DND-41 (cell line): ENCODE measurements at regions not wholly inside any gene's neighbourhood (a gene's known extent, or its start where the extent isn't known, plus 50 kb on each side); places are given as distances from the start of the nearest gene placed in this dataset.

Experiments used
- ATAC-seq: fragments of 200-7000 bp; cut with Tn5 transposase; 3 replicates; pipeline ENCODE4 v1.9.1; 2021; ENCODE audit warnings: low read depth; ENCODE audit not compliant: insufficient read depth
- DNase-seq: peaks from one replicate; pipeline ENCODE4 v3.0.0-alpha.2; 2020
- H2AFZ ChIP-seq: 2 replicates; pipeline ENCODE4 v1.6.0; 2012; ENCODE audit warnings: low read depth, low read length
- H3K27ac ChIP-seq: 2 replicates; pipeline ENCODE4 v1.5.1; 2012; ENCODE audit warnings: low read length, inconsistent platforms
- H3K27me3 ChIP-seq: fragments of 200-600 bp; sonication (generic); 2 replicates; pipeline ENCODE4 v1.6.0; 2012; ENCODE audit warnings: low read length, mild to moderate bottlenecking, inconsistent platforms; ENCODE audit not compliant: insufficient read depth, poor library complexity
- H3K36me3 ChIP-seq: 2 replicates; pipeline ENCODE4 v1.5.1; 2012; ENCODE audit warnings: low read length, inconsistent platforms; ENCODE audit not compliant: insufficient read depth
- H3K4me1 ChIP-seq: 2 replicates; pipeline ENCODE4 v1.5.1; 2012; ENCODE audit warnings: mild to moderate bottlenecking, low read length; ENCODE audit not compliant: insufficient read depth
- H3K4me2 ChIP-seq: 2 replicates; pipeline ENCODE4 v1.6.0; 2012; ENCODE audit warnings: mild to moderate bottlenecking, moderate library complexity, low read length, inconsistent platforms; ENCODE audit not compliant: insufficient read depth
- H3K4me3 ChIP-seq, 2 experiments: fragments of 200-600 bp in 1 of 2; shearing (Covaris generic) in 1 of 2; 2 replicates each; pipeline ENCODE4 v1.5.1; 2012 to 2016; ENCODE audit warnings: inconsistent platforms in 2 of 2, low read length in 2 of 2, mild to moderate bottlenecking in 2 of 2, low read depth in 1 of 2, moderate library complexity in 1 of 2
- H3K79me2 ChIP-seq: 2 replicates; pipeline ENCODE4 v1.6.0; 2012; ENCODE audit warnings: low read length, inconsistent platforms; ENCODE audit not compliant: insufficient read depth
- H3K9ac ChIP-seq: 2 replicates; pipeline ENCODE4 v1.6.0; 2012; ENCODE audit warnings: low read depth, mild to moderate bottlenecking, inconsistent platforms, low read length, moderate library complexity
- H3K9me3 ChIP-seq: 2 replicates; pipeline ENCODE4 v1.5.1; 2012; ENCODE audit warnings: low read length, moderate library complexity, mild to moderate bottlenecking, inconsistent platforms; ENCODE audit not compliant: insufficient read depth, severe bottlenecking
- H4K20me1 ChIP-seq: 2 replicates; pipeline ENCODE4 v1.6.0; 2012; ENCODE audit warnings: low read length; ENCODE audit not compliant: insufficient read depth
- CTCF ChIP-seq: IDR thresholded peaks from 2 replicates; pipeline ENCODE4 v1.5.1; 2012; ENCODE audit warnings: borderline replicate concordance, low read length, moderate library complexity, mild to moderate bottlenecking; ENCODE audit not compliant: poor library complexity, severe bottlenecking; ENCODE audit errors: extremely low read depth
- EZH2 ChIP-seq: IDR thresholded peaks from 3 replicates; pipeline ENCODE4 v1.6.1; 2012; ENCODE audit warnings: borderline replicate concordance, low read depth, mild to moderate bottlenecking, moderate library complexity, low read length, inconsistent platforms; ENCODE audit not compliant: severe bottlenecking

GRCh38 chr6:40227735-40228134 lies 293.5 kb upstream of the MOCS1 start:
- peaks cover 5% of the 10 kb centered on the region for H3K9me3 ChIP-seq
- no peak overlapping the region for H2AFZ ChIP-seq
- H3K36me3 ChIP-seq, result no peaks in the 10 kb centered on the region
- DNase-seq (peak; percentile 19), ATAC-seq (no peak)
- no peaks in the 10 kb centered on the region for H3K4me1 ChIP-seq
- H3K27ac ChIP-seq, result no peak overlapping the region
- H3K79me2 ChIP-seq, result no peaks in the 10 kb centered on the region
- no peaks in the 10 kb centered on the region for H3K27me3 ChIP-seq
- TF ChIP-seq CTCF (no peak), EZH2 (no peak)
- no peak overlapping the region for H3K4me3 ChIP-seq
- H3K4me2 ChIP-seq, result no peak overlapping the region
- H3K9ac ChIP-seq, result no peak overlapping the region
- H4K20me1 ChIP-seq, result no peaks in the 10 kb centered on the region

DNA sequence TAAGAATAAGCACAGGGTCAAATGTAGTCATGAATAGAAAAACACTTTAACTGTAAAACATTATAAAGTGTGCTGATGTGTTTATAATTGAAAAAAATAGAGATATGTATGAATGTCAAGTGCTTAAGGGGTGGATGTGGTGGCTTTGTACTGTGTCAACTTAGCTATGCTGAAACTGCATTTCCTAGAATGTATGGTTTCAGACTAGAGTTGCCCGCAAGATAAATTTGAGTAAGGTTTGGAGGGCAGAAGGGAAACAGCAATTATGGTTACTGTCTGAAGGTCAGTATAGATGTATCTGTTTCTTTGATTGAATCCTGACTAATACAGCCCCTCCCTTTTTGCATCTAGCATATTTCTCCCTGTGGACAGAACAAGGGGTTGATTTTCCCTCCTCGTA lies 288.1 kb upstream of the MOCS1 start:
- H4K20me1 ChIP-seq, result no peaks in the 10 kb centered on the region
- H3K4me2 ChIP-seq, result no peak overlapping the region
- no peaks in the 10 kb centered on the region for H3K27me3 ChIP-seq
- DNase-seq (no peak), ATAC-seq (no peak)
- no peaks in the 10 kb centered on the region for H3K79me2 ChIP-seq
- H3K9me3 ChIP-seq, result peaks cover 5% of the 10 kb centered on the region
- H3K4me1 ChIP-seq, result no peaks in the 10 kb centered on the region
- H3K27ac ChIP-seq, result no peak overlapping the region
- H2AFZ ChIP-seq, result no peak overlapping the region
- TF ChIP-seq CTCF, result no peak
- no peak for TF ChIP-seq EZH2
- H3K9ac ChIP-seq, result no peak overlapping the region
- no peaks in the 10 kb centered on the region for H3K36me3 ChIP-seq
- H3K4me3 ChIP-seq, result no peak overlapping the region

DNA sequence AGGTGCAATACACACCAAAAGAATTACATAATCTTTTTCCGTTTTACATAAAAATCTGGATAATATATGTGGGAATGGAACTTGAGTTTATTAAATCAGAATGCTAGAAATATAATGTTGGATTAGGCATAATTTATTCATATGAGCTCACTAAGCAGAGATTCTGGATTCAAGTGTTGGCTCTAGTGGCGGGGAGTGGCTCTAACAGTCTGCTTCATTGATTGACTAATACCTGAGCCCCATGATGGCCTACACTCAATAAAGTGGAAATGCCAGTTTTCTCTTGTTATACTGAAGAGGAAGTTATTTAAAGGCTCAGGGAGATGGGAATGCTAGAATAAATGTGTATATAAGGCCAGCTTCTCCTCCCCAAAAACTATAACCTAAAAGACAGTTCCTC lies 285.5 kb upstream of the MOCS1 start:
- ATAC-seq (no peak), DNase-seq (no peak)
- H3K9me3 ChIP-seq, result peaks cover 5% of the 10 kb centered on the region
- no peak overlapping the region for H3K9ac ChIP-seq
- H3K27ac ChIP-seq, result no peak overlapping the region
- no peaks in the 10 kb centered on the region for H3K79me2 ChIP-seq
- no peaks in the 10 kb centered on the region for H3K36me3 ChIP-seq
- H2AFZ ChIP-seq, result no peak overlapping the region
- H3K4me1 ChIP-seq, result no peaks in the 10 kb centered on the region
- no peak overlapping the region for H3K4me3 ChIP-seq
- no peak for TF ChIP-seq CTCF
- TF ChIP-seq EZH2, result no peak
- H3K4me2 ChIP-seq, result no peak overlapping the region
- no peaks in the 10 kb centered on the region for H4K20me1 ChIP-seq
- H3K27me3 ChIP-seq, result no peaks in the 10 kb centered on the region

GRCh38 chr6:40210628-40211056 lies 276.4 kb upstream of the MOCS1 start:
- Histone ChIP-seq H4K20me1 (no peaks in the 10 kb centered on the region), H2AFZ (no peak overlapping the region), H3K27me3 (no peaks in the 10 kb centered on the region), H3K79me2 (no peaks in the 10 kb centered on the region), H3K36me3 (no peaks in the 10 kb centered on the region), H3K4me3 (no peak overlapping the region), H3K27ac (no peak overlapping the region), H3K4me2 (no peak overlapping the region), H3K9ac (no peak overlapping the region), H3K4me1 (no peaks in the 10 kb centered on the region), H3K9me3 (no peaks in the 10 kb centered on the region)
- TF ChIP-seq CTCF, result no peak
- TF ChIP-seq EZH2, result no peak
- no peak for ATAC-seq
- no peak for DNase-seq
